SK-MEL-5 (cell line): ENCODE measurements at regions not wholly inside any gene's neighbourhood (a gene's known extent, or its start where the extent isn't known, plus 50 kb on each side); places are given as distances from the start of the nearest gene placed in this dataset.

Source experiments
- DNase-seq: peaks from one replicate; pipeline ENCODE4 v3.0.0-alpha.2; 2016; ENCODE audit warnings: low read depth, low spot score
- in situ Hi-C: cut with HindIII; loops from 2 replicates; pipeline ENCODE4 v1.10.0; 2016; ENCODE audit warnings: low sequenced_read_pairs, high pct_unique_total_duplicates, low pct_unique_long_range_greater_than_20kb

DNA sequence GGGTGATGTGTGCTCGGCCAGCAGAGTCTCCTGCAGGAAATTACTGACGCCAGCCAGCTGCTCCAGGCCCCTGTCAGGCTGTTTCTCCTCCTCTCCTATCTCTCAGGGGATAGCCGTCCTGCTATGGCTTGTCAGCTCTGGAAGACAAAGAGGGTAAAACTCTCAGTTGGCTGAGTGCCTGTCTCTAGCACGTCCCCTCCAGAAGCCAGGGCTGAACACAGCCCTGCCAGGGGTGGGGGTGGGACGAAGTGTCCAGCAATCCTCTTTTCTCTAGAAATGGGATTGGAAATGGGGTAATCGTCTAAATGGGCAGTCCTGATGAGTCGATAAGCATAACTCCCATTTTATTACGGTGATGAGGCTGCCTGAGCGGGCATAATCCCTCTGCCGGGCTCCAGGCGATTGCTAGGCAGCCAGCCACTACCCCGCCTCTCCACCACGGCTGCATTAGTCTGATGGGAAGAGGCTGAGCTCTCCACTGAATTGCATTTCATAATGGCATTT lies 89.1 kb upstream of the GNAO1 start:
- in situ Hi-C loops, result no loop called here
- no peak for DNase-seq

DNA sequence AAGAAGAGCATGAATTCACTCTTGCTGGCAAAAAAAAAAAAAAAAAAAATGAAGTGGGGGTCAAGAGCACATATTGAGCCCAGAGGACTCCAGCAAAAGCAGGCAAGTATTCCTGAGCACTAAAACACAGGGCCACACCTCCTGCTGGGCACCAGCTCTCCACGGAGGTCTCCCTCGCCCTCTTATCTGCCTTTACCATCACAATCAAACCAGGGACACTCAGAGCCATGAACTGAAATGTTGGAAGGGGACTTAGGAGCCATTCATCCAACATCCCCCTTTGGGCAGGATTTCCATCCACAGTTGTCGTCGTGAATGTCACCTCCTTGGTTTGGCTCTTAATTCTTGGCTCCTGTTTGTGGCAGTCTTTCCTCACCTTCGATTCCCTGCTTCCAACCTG lies 89.8 kb upstream of the GNAO1 start:
- no peak for DNase-seq
- in situ Hi-C loops, result no loop called here

DNA sequence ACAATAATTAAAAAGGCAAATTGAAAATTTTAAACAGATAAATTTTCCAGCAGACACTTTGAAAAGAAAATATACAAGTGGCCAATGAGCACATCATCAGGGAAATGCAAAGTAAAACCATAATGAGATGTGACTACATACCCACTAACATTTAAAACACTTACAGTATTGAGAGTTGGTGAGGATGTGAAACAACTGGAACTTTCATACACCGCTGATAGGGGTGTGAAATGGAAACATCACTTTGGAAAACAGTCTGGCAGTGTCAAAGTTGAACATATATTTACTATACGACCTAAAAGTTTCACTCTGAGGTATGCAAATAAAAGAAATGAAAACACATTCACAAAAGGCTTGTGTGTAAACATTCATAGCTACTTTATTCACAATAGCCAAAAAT lies 94.0 kb upstream of the GNAO1 start:
- no peak for DNase-seq
- in situ Hi-C loops, result no loop called here

DNA sequence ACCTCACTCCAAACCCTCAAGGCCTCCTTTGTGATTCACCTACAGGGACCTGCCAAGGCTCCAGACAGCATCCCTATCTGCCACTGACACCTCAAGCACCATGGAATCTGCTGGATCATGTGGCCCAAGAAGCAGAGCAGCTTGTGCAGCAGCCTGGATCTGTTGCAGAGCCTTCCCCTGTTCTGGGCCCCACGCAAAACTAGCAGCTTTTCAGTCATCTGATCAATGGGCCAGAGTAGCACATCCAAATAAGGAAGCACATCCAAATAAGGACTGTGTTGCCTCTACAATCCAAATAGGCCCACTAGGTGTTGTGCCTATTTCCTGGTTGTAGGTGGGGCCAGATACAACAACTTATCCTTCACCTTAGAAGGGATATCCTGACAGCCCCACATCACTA lies 97.1 kb upstream of the GNAO1 start:
- DNase-seq, result no peak
- in situ Hi-C loops, result no loop called here

DNA sequence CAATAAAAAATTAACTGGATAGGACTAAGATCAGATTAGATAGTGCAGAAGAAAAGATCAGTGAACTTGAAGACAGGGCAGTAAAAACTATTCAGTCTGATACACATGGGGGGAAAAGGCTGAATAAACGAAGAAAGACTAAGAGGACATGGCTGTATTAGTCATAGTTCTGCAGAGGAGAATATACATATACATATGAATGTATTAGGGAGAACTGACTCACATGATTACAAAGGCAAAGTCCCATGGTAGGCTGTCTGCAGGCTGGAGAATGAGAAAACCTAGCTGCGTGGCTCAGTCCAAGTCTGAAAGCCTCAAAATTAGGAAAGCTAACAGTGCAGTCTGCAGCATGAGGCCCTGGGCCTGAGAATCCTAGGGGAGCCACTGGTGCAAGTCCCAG lies 98.2 kb upstream of the GNAO1 start:
- in situ Hi-C loops, result no loop called here

DNA sequence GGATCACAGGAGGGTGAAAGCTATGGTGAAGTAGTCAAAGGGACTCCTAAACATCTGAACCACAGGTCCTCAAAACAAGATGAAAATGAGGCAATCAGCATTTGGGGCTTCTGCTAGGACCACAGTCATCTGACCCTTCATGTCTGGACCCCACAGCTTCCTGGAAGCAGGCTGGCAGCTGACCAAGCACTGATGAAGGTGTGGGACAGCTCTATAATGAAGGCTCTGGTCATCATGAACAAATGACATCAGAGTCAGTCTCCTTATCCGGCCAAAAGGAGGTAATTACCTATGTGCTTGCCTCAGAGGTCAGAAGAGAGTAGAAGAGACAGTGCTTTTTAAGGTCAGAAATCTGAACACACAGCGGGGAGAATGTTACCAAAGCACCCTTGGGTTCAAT lies 101.2 kb upstream of the GNAO1 start:
- in situ Hi-C loops, result no loop called here

More for the DNA sequence above, 98.2 kb upstream of the GNAO1 start:
- no peak for DNase-seq

DNA sequence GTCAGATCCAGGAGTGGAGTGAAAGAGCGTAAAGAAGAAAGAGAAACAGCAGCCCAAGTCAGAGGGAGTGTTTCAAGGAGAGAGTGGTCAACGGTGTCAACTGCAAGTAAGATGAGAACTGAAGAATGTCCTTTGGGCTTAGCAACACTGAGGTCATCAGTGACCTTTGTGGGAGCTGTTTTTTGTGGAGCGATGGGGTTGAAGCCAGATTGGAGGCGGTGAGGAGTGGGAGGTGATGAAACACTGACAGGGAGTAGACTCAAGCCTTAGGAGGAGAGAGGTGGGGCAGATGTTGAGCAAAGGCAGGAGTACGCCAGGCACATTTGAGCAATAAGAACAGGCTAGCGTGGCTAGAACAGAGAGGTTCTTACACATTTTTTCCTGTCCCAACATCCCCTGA lies 103.7 kb upstream of the GNAO1 start:
- DNase-seq, result no peak
- in situ Hi-C loops, result no loop called here

More for the DNA sequence above, 101.2 kb upstream of the GNAO1 start:
- no peak for DNase-seq

DNA sequence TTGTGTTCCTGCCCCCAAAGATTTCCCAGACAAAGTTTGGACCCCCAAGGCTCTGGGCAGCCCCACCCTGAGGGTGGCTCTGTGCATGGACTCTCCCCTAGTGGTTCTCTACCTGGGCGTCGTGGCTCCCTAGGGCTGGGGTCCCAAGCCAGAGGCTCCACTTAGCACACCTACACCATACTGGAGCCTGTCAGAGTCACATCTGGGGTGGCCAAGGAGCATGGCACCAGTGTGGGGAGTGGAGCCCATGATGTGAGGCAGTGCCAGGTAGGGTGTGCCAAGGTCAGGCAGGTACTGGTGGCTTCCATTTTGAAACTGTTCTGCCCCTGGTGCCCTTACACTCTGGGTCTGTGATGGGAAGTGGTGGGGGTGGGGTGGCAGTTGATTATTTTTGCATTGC lies 109.9 kb upstream of the GNAO1 start:
- in situ Hi-C loops, result no loop called here
- no peak for DNase-seq

DNA sequence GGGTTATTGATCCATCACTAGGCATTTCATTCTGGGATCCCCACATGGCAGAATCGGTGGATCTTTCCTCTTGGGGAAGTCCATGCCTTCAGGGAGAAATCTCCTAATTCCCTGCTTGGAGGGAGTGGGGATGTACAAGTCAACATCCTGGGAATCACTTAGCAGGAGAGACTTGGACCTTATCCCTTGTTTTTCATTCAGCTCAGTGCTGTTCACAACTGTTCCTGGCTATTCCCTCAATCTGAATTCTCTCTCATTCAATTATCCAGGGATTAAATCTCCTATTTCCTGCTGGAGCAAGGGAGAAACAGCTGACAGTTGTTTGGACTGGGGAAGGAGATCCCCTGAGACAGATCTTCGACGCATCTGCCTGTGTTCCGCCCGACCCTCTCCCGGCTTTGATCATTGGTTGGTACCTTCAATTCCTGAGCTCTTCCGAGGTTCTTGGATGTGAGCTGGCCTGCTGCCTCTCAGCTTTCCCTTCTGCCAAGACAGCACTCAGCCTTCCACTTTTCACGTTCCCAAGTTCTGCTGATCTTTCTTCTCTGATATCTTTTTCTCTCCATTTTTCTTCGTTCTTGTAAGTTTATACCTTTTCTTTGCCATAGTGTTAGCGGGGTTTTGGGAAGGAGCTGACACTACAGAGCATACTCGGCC lies 115.4 kb upstream of the GNAO1 start:
- DNase-seq, result no peak
- in situ Hi-C loops, result no loop called here

DNA sequence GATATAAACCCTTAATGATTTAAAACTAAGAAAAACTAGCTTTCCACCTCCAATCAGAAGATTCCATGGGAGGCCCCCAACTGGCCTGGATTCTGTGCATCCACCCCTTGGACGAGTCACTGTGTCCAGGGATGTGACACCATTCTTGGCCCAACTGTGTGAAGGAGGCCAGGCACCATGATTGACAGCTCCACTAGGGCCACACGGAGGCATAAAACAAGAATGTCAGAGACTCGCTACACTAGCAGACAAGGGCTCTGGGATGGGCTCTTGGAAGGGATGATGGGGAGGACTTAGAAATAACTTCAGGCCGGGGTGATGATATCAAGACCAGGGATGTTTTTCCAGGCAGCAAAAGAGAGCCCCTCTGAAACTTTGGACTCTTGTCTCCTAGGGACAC lies 117.8 kb upstream of the GNAO1 start:
- in situ Hi-C loops, result no loop called here
- no peak for DNase-seq

DNA sequence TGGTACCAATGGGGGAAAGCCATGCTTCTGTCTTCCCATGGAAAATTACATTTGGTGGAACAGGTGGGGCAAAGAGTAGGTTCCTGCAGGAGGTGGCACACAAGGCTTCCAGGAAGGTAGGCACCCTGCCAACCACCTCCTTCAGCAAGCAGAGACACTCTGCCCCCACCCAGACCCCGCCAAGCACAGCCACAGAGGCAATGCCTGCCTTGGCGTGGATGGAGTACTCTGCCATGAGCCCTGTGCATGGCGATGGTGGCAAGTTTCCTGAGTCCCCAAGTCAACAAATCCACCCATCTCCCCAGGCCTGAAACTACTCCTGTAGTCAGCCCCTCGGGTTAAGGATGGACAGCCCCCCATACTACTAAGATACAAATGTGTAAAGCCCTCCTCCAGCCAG lies 119.2 kb upstream of the GNAO1 start:
- in situ Hi-C loops, result no loop called here
- no peak for DNase-seq

DNA sequence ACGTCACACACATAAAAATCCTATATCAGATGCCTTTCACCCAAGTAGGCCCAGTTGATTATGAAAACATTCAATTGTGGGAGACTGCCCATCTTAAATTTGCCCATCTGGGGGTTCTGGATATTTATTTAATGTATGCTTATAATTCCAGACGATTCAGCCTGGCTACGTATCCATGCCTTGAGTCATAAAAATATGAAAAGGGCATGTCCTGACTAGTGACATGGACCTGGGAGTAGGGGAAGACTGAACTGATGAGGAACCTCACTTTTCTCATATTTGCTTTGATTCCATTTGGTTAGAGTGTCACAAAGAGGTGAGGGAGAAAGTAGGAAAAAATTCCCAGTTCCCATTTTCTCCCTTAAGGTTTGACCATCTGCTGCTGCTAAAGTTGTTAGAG lies 122.5 kb upstream of the GNAO1 start:
- in situ Hi-C loops, result no loop called here
- DNase-seq, result no peak

DNA sequence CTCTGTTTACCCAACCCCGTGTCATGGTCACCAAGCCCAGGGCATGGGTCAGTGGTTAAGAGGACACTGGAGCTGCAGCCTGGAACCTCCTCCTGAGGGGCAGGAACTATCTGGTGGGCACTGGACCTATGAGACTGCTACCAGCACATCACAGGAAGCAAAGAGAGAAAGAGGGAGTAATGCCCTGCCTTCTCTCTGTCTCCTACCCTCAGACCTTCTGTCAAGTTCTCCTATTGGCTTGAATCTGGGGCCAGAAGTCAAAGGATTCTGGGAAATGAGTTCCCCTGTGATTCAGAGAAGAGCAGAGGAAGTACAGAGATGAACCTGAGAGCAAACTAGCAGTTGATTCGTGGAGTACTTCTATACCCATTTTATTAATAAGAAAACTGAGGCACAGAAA lies 123.0 kb upstream of the GNAO1 start:
- DNase-seq, result no peak
- in situ Hi-C loops, result no loop called here

DNA sequence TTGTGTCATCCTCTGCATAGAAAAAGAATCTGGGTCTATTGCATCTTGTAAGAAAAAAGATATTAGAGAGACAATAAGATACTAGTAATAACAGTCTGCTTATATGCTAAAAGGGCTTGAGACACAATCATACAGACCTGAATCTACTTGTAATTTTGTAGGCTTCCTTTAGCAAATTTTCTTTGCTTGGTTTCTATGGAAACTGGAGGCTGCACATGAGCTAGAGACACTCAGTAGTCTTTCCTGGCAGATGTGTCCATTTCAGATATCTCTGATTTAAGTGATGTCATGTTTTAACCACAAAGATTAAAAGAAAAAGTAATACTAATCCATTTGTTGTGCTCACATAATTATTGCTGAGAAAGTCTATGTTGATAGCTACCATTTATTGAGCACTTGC lies 123.9 kb upstream of the GNAO1 start:
- DNase-seq, result no peak
- in situ Hi-C loops, result no loop called here

DNA sequence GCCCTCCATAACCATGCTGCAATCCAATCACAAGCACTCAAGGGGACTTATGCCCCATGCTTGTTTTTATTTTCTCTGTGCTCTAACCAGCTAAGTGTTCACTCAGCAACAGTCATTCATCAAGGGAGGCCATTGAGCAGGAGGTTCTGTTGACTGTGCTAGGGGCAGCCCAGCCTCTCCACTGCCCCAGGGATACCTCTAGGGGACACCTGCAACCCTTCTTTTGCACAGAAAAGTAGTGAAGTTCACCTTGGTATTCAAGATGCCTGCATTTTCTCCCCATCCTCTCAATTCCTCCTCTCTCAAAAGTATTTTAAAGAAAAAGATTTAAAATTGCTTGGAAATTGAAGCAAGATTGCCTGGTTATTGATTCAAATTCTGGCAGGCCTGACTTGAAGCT lies 124.7 kb upstream of the GNAO1 start:
- in situ Hi-C loops, result no loop called here
- no peak for DNase-seq

DNA sequence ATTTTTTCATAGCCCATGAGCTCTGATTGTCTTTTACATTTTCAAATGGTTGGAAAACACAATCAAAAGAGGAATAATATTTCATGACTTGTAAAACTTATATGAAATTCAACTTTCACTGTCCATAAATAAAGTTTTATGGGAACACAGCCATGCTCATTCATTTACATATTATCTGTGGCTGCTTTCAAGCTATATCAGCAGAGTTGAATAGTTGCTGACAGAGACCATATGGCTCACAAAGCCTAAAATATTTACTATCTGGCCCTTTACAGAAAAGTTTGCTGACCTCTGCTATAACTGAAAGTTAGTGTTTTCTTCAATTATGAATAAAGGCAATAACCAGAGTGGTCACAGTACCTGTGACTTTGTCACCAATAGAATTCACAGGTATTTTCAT lies 128.2 kb upstream of the GNAO1 start:
- in situ Hi-C loops, result no loop called here
- no peak for DNase-seq

DNA sequence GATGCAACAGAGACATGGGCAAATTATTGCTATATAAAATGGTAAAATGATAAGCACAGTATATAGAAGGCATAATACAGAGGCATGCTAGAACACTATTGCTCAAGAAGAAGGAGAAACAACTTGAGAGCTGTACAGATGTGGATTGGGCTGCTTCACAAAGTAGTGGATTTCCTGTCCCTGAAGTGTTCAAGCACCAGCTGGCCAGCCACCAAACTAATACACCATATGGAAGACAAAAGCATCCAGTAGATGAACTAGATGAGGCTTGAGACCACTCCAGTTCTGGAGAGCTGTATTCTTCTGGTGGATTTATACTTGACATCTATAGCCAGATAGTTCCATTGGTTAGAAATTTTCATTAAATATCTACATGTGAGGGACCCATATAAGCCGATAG lies 134.1 kb upstream of the GNAO1 start:
- in situ Hi-C loops, result no loop called here
- no peak for DNase-seq

DNA sequence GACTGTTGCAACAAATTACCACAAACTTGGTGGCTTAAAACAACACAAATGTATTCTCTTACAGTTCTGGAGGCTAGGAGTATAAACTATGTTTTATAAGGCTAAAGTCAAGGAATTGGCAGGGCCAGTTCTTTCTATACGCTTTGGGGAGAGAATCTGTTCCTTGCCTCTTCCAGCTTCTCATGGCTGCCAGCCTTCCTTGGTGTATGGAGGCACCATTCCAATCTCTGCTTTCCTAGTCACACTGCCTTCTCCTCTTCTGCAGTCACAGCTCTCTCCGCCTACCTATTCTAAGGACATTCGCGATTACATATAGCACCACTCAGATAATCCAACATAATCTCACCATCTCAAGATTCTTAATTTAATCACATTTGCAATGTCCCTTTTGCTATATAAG lies 140.4 kb upstream of the GNAO1 start:
- no peak for DNase-seq
- in situ Hi-C loops, result no loop called here

DNA sequence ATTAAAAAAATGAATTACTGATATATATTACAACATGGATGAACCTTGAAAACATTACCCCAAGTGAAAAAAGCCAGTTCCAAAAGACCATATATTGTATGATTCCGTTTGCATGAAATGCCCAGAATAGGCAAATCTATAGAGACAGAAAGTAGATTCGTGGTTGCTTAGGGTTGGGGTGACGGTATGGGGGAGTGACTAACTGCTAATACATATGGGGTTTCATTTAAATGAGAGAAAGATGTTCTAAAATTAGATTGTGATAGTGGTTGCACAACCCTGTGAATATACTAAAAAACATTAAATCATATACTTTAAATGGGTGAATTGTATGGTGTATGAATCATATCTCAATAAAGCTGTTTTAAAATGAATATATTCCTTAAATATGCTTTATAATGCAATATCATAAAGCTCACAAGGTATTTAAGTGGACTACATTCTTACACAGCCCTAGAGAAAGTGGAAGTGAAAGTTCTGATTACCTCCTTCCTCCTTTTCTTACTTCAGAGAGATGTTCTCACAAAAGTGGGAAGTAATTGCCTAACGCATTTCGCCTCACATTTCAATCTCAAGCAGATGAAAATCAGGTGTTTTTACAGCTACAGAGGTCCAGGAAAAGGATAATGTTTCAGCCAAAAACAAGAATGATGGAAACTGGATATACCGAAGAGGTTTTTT lies 142.7 kb upstream of the GNAO1 start:
- in situ Hi-C loops, result no loop called here
- no peak for DNase-seq
